ENCODE measurements at regions not wholly inside any gene's neighbourhood (a gene's known extent, or its start where the extent isn't known, plus 50 kb on each side); places are given as distances from the start of the nearest gene placed in this dataset.

DNA sequence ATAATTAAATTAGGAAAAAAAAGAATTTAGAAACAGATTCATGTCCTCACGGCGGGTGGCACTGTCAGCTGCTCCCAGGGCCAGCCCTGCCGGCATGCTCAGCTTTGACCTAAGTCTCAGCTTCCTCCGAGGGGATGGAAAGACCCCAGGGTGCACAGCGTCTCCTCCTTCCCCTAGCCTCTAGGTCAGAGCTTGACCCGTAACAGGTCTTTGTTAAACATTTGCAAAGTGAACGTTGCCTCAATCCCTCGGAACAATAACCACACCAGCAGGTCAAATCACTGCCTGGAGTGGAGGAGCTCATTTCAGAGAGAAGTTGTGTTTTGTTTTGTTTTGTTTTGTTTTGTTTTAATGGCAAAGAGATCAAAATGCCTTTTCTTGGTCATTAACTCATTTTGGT lies 171.3 kb downstream of the TMEM18 start:
- TF ChIP-seq POLR2A (IDR thresholded peaks at IDR 0.05) (no peak), EP300 (IDR thresholded peaks at IDR 0.05) (no peak), POLR2AphosphoS5 (IDR thresholded peaks at IDR 0.05) (no peak)
- TF ChIP-seq, protein P1, sequence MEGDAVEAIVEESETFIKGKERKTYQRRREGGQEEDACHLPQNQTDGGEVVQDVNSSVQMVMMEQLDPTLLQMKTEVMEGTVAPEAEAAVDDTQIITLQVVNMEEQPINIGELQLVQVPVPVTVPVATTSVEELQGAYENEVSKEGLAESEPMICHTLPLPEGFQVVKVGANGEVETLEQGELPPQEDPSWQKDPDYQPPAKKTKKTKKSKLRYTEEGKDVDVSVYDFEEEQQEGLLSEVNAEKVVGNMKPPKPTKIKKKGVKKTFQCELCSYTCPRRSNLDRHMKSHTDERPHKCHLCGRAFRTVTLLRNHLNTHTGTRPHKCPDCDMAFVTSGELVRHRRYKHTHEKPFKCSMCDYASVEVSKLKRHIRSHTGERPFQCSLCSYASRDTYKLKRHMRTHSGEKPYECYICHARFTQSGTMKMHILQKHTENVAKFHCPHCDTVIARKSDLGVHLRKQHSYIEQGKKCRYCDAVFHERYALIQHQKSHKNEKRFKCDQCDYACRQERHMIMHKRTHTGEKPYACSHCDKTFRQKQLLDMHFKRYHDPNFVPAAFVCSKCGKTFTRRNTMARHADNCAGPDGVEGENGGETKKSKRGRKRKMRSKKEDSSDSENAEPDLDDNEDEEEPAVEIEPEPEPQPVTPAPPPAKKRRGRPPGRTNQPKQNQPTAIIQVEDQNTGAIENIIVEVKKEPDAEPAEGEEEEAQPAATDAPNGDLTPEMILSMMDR (IDR thresholded peaks at IDR 0.05): no peak
- Histone ChIP-seq H3K36me3 (no peaks in the 10 kb centered on the region), H3K4me1 (no peaks in the 10 kb centered on the region), H3K27ac (no peak overlapping the region), H3K4me3 (no peak overlapping the region), H3K9me3 (no peaks in the 10 kb centered on the region), H3K27me3 (no peaks in the 10 kb centered on the region)
- ATAC-seq (ENCODE audit: low FRiP score in 2 of 2) (no peak), DNase-seq (no peak)
- 46 to 55% methylated on average over 8 of the region's 8 CpGs for WGBS, 2 donors

DNA sequence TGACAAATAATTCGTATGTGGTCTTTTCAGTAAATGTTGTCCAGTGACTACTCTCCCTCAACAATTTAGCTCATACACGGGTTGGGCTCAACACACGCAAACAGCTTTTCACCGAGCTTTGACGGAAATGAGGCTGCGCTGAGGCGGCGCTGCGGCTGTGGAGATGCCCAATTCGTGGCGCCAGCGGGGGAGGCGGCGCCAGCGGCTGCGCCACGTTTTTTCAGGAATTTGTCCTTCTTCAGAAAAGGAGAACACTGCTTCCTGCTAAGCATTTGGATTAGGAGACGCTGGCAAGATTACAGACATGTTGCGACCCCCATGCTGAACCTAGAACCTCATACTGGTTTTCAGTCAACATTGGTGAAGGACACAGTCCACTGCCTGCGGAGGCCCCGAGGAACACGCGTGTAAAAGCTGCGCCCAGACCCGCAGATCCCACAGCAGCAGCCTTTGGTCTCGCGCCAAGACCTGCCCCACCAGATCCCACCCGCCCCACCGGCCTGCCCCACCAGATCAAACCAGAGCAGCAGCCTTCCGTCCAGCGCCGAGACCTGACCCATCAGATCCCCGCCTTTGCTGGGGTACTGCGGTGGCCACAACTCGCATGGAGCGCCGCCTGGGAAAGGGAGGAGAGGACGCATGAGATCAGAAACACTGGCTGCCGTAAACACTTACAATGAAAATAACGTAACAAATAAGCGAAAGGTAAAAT lies 173.8 kb downstream of the TMEM18 start:
- WGBS, 2 donors: 96% methylated on average over 41 of the region's 41 CpGs
- ATAC-seq (ENCODE audit: low FRiP score in 2 of 2): no peak

DNA sequence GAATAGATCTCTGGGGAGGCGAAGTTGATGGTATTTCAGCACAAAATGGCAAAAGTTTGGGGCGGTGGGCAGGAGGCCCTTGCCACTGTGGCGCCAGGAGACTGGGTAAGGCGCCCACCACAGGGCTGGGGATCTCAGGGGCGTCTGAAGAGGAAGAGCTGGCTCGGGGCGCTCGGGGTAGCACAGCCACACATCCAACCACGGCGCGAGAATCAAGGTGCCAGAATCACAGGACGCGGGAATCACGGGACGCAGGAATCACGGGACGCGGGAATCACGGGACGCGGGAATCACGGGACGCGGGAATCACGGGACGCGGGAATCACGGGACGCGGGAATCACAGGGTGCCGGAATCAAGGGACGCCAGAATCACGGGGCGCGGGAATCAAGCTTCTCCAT lies 174.4 kb downstream of the TMEM18 start:
- Histone ChIP-seq H3K4me1 (no peaks in the 10 kb centered on the region), H3K27me3 (no peaks in the 10 kb centered on the region), H3K9me3 (no peaks in the 10 kb centered on the region), H3K4me3 (no peak overlapping the region), H3K27ac (no peak overlapping the region), H3K36me3 (no peaks in the 10 kb centered on the region)
- no peak for ATAC-seq (ENCODE audit: low FRiP score in 2 of 2)
- 90 to 93% methylated on average over 23 to 35 of the region's 35 CpGs for WGBS, 2 donors
- TF ChIP-seq EP300 (IDR thresholded peaks at IDR 0.05) (no peak), POLR2A (IDR thresholded peaks at IDR 0.05) (no peak), POLR2AphosphoS5 (IDR thresholded peaks at IDR 0.05) (no peak)
- TF ChIP-seq, protein P1 (IDR thresholded peaks at IDR 0.05): no peak
- peak in 1 of 2 donors; percentile 62 for DNase-seq

More for the DNA sequence above, 173.8 kb downstream of the TMEM18 start:
- Histone ChIP-seq H3K4me3 (no peak overlapping the region), H3K27ac (no peak overlapping the region), H3K4me1 (no peaks in the 10 kb centered on the region), H3K36me3 (no peaks in the 10 kb centered on the region), H3K9me3 (no peaks in the 10 kb centered on the region), H3K27me3 (no peaks in the 10 kb centered on the region)
- DNase-seq: peak in 1 of 2 donors; percentile 74
- no peak for TF ChIP-seq POLR2A (IDR thresholded peaks at IDR 0.05)
- no peak for TF ChIP-seq EP300 (IDR thresholded peaks at IDR 0.05)
- no peak for TF ChIP-seq POLR2AphosphoS5 (IDR thresholded peaks at IDR 0.05)
- TF ChIP-seq, protein P1 (IDR thresholded peaks at IDR 0.05): no peak

DNA sequence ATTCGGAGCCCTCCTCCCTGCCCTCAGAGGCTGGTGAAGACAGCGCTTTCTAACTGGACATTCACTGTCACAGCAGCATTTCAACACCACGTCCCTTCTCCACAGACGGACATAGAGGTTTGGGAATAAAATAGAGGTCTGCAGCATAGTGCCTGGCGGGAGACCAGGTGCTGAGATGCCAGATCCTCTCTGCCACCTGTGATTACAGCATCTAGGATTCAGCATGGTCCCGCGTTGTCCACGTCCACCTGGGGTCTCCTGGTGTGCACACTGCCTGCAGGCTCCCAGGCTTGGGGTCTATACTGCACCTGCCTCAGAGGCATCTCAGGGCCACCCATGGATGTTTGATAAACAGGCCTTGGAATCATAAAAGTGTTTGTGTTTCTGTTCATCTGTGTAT lies 175.5 kb downstream of the TMEM18 start:
- Histone ChIP-seq H3K4me1 (no peaks in the 10 kb centered on the region), H3K4me3 (no peak overlapping the region), H3K9me3 (no peaks in the 10 kb centered on the region), H3K27me3 (no peaks in the 10 kb centered on the region), H3K27ac (no peak overlapping the region), H3K36me3 (no peaks in the 10 kb centered on the region)
- DNase-seq (no peak), ATAC-seq (ENCODE audit: low FRiP score in 2 of 2) (no peak)
- 88 to 97% methylated on average over 4 to 8 of the region's 8 CpGs for WGBS, 2 donors
- TF ChIP-seq POLR2AphosphoS5 (IDR thresholded peaks at IDR 0.05) (no peak), EP300 (IDR thresholded peaks at IDR 0.05) (no peak), POLR2A (IDR thresholded peaks at IDR 0.05) (no peak)
- TF ChIP-seq, protein P1 (IDR thresholded peaks at IDR 0.05): no peak

DNA sequence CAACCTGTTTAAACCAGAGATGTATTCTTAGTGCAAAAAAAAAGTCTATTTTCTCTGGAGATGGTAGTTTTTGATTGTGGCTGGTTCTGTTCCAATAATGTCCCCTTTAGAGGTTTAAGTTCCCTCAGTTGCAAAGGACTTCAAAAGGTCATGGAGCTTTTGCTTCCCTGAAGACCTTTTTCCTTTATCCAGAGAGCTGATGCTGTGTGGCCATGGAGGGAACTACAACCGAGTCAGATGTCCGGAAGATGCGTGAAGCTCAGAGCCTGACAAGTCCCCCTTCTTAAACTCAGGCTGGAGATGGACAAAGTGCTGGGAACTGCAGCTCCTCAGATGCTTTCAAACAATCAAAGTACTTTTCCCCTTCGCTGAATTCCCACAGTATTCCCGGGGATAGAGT lies 176.1 kb downstream of the TMEM18 start:
- H3K9me3 ChIP-seq: no peaks in the 10 kb centered on the region
- H3K36me3 ChIP-seq: no peaks in the 10 kb centered on the region
- no peaks in the 10 kb centered on the region for H3K4me1 ChIP-seq
- H3K27ac ChIP-seq: no peak overlapping the region
- ATAC-seq (ENCODE audit: low FRiP score in 2 of 2): no peak
- H3K4me3 ChIP-seq: no peak overlapping the region
- no peak for DNase-seq
- no peaks in the 10 kb centered on the region for H3K27me3 ChIP-seq
- TF ChIP-seq EP300 (IDR thresholded peaks at IDR 0.05) (no peak), POLR2A (IDR thresholded peaks at IDR 0.05) (no peak), POLR2AphosphoS5 (IDR thresholded peaks at IDR 0.05) (no peak)
- TF ChIP-seq, protein P1 (IDR thresholded peaks at IDR 0.05): no peak
- WGBS, 2 donors: 66 to 76% methylated on average over 5 of the region's 5 CpGs

Measured in upper lobe of left lung (tissue), 6 donors.